DND-41 (cell line): ENCODE measurements at regions not wholly inside any gene's neighbourhood (a gene's known extent, or its start where the extent isn't known, plus 50 kb on each side); places are given as distances from the start of the nearest gene placed in this dataset.

Source experiments
- CTCF ChIP-seq: IDR thresholded peaks from 2 replicates; pipeline ENCODE4 v1.5.1; 2012; ENCODE audit warnings: borderline replicate concordance, low read length, moderate library complexity, mild to moderate bottlenecking; ENCODE audit not compliant: poor library complexity, severe bottlenecking; ENCODE audit errors: extremely low read depth
- EZH2 ChIP-seq: IDR thresholded peaks from 3 replicates; pipeline ENCODE4 v1.6.1; 2012; ENCODE audit warnings: borderline replicate concordance, low read depth, mild to moderate bottlenecking, moderate library complexity, low read length, inconsistent platforms; ENCODE audit not compliant: severe bottlenecking

GRCh38 chr15:75776065-75776423, 63.4 kb upstream of the CSPG4 start:
- TF ChIP-seq CTCF (no peak), EZH2 (no peak)
